Thyroid gland (tissue), 4 donors: ENCODE measurements at regions not wholly inside any gene's neighbourhood (a gene's known extent, or its start where the extent isn't known, plus 50 kb on each side); places are given as distances from the start of the nearest gene placed in this dataset.

Experiments
- CTCF ChIP-seq, 6 experiments: fragments of 200-600 bp in 3 of 6; fragments of 450-650 bp in 3 of 6; sonication (generic) in 3 of 6; IDR thresholded peaks; one replicate each; pipeline ENCODE4 v1.5.1; 2016 to 2019; ENCODE audit warnings: antibody characterized with exemption in 6 of 6, mild to moderate bottlenecking in 2 of 6, inconsistent platforms in 1 of 6, moderate library complexity in 1 of 6
- POLR2A ChIP-seq, 2 donors: fragments of 450-650 bp; IDR thresholded peaks; one replicate each; pipeline ENCODE4 v1.6.1; 2017; ENCODE audit warnings: antibody characterized with exemption in 2 of 2, mild to moderate bottlenecking in 2 of 2, moderate library complexity in 1 of 2

- TF ChIP-seq CTCF (IDR thresholded peaks at IDR 0.05) (no peak), POLR2A (IDR thresholded peaks at IDR 0.05) (no peak)
Measured at GRCh38 chr3:74801924-74802323, 187.5 kb upstream of the CNTN3 start.
